HG03571 (cell line): ENCODE measurements at regions not wholly inside any gene's neighbourhood (a gene's known extent, or its start where the extent isn't known, plus 50 kb on each side); places are given as distances from the start of the nearest gene placed in this dataset.
"Not testable (repeated sequence)": the region's sequence is repeated elsewhere in the genome, so short reads cannot be mapped to it uniquely, and the experiment has no call there.

ENCODE experiments used
- ATAC-seq: cut with Tn5 transposase; IDR thresholded peaks from one replicate; pipeline ENCODE4 v1.9.1; 2021; ENCODE audit not compliant: unreplicated experiment

GRCh38 chr9:2277644-2278043 lies 262.5 kb downstream of the SMARCA2 start:
- ATAC-seq, result not testable (repeated sequence)

- ATAC-seq, result not testable (repeated sequence)
Measured at GRCh38 chr9:2279138-2279537, 264.0 kb downstream of the SMARCA2 start.

- no peak for ATAC-seq
Measured at GRCh38 chr9:2281031-2281802, 266.1 kb downstream of the SMARCA2 start.

- ATAC-seq, result no peak
Measured at GRCh38 chr9:2281803-2282185, 266.6 kb downstream of the SMARCA2 start.

- ATAC-seq, result no peak
Measured at GRCh38 chr9:2284770-2285169, 269.6 kb downstream of the SMARCA2 start.

- no peak for ATAC-seq
Measured at GRCh38 chr9:2285416-2286332, 270.5 kb downstream of the SMARCA2 start.

- no peak for ATAC-seq
Measured at GRCh38 chr9:2286333-2286705, 271.2 kb downstream of the SMARCA2 start.

GRCh38 chr9:2286825-2287455 lies 271.8 kb downstream of the SMARCA2 start:
- no peak for ATAC-seq

- ATAC-seq, result no peak
Measured at GRCh38 chr9:2288309-2288708, 273.2 kb downstream of the SMARCA2 start.

- no peak for ATAC-seq
Measured at GRCh38 chr9:2289263-2289662, 274.1 kb downstream of the SMARCA2 start.

GRCh38 chr9:2290382-2290781 lies 275.2 kb downstream of the SMARCA2 start:
- no peak for ATAC-seq

GRCh38 chr9:2291980-2292704 lies 277.0 kb downstream of the SMARCA2 start:
- no peak for ATAC-seq

GRCh38 chr9:2292733-2293132 lies 277.6 kb downstream of the SMARCA2 start:
- no peak for ATAC-seq

- no peak for ATAC-seq
Measured at GRCh38 chr9:2297771-2298170, 282.6 kb downstream of the SMARCA2 start.

- ATAC-seq, result no peak
Measured at GRCh38 chr9:2298217-2298616, 283.1 kb downstream of the SMARCA2 start.

- no peak for ATAC-seq
Measured at GRCh38 chr9:2299156-2299842, 284.2 kb downstream of the SMARCA2 start.

- no peak for ATAC-seq
Measured at GRCh38 chr9:2299843-2300205, 284.7 kb downstream of the SMARCA2 start.

GRCh38 chr9:2300325-2300724 lies 285.2 kb downstream of the SMARCA2 start:
- ATAC-seq, result no peak

- ATAC-seq, result no peak
Measured at GRCh38 chr9:2302606-2303005, 287.5 kb downstream of the SMARCA2 start.

- no peak for ATAC-seq
Measured at GRCh38 chr9:2303056-2303455, 287.9 kb downstream of the SMARCA2 start.
